HEK293 (cell line): ENCODE measurements at regions not wholly inside any gene's neighbourhood (a gene's known extent, or its start where the extent isn't known, plus 50 kb on each side); places are given as distances from the start of the nearest gene placed in this dataset.

Experiments
- CTCF ChIA-PET: fragments of 350-600 bp; formaldehyde crosslinking; extraction: SDS; loops from one replicate; lab custom pipeline; 2021; ENCODE audit warnings: antibody characterized with exemption; lab: Yijun Ruan, JAX
- POLR2A ChIA-PET: fragments of 300-600 bp; formaldehyde crosslinking; extraction: SDS; loops from one replicate; lab custom pipeline; 2020; ENCODE audit warnings: antibody characterized with exemption, inconsistent platforms; lab: Yijun Ruan, JAX
- H3K27ac ChIP-seq: fragments of 200-500 bp; sonication (Bioruptor generic); 2 replicates; pipeline ENCODE4 v1.5.1; 2014; ENCODE audit warnings: low read depth, low read length, control low read depth, inconsistent platforms; ENCODE audit errors: extremely low read depth
- H3K36me3 ChIP-seq, 2 experiments: fragments of 200-500 bp in 1 of 2; sonication (Bioruptor generic) in 1 of 2; 1 replicate in 1 of 2; 2 replicates in 1 of 2; pipeline ENCODE4 v1.5.1; 2014 to 2017; ENCODE audit warnings: inconsistent platforms in 2 of 2, low read length in 2 of 2; ENCODE audit not compliant: control insufficient read depth in 2 of 2, insufficient read depth in 1 of 2
- H3K4me1 ChIP-seq: fragments of 200-500 bp; sonication (Bioruptor generic); 2 replicates; pipeline ENCODE4 v1.5.1; 2014; ENCODE audit warnings: mild to moderate bottlenecking, low read length, inconsistent platforms; ENCODE audit not compliant: control insufficient read depth, insufficient read depth
- H3K4me3 ChIP-seq: 2 replicates; pipeline ENCODE4 v1.5.1; 2011; ENCODE audit warnings: low read depth, mild to moderate bottlenecking, control low read depth, low read length, moderate library complexity
- H3K9me3 ChIP-seq: fragments of 200-500 bp; sonication (Bioruptor generic); 2 replicates; pipeline ENCODE4 v1.5.1; 2014; ENCODE audit warnings: low read depth, low read length, inconsistent platforms; ENCODE audit not compliant: control insufficient read depth, insufficient read depth
- BCL11A ChIP-seq: fragments of 450-650 bp; formaldehyde crosslinking; IDR thresholded peaks from 2 replicates; pipeline ENCODE4 v1.5.1; 2016; ENCODE audit warnings: low read depth, missing biosample characterization, missing genetic modification characterization
- GLIS1 ChIP-seq: fragments of 450-650 bp; formaldehyde crosslinking; IDR thresholded peaks from 2 replicates; pipeline ENCODE4 v1.5.1; 2016; ENCODE audit warnings: missing biosample characterization, missing genetic modification characterization
- KLF17 ChIP-seq: fragments of 450-650 bp; formaldehyde crosslinking; IDR thresholded peaks from 2 replicates; pipeline ENCODE4 v1.5.1; 2016; ENCODE audit warnings: missing biosample characterization, missing genetic modification characterization
- PRDM2 ChIP-seq: fragments of 450-650 bp; formaldehyde crosslinking; IDR thresholded peaks from 2 replicates; pipeline ENCODE4 v1.5.1; 2016; ENCODE audit warnings: missing biosample characterization, missing genetic modification characterization, borderline replicate concordance
- ZBTB11 ChIP-seq: fragments of 450-650 bp; formaldehyde crosslinking; conservative IDR thresholded peaks from 2 replicates; pipeline ENCODE4 v1.5.1; 2016; ENCODE audit warnings: low read depth, missing biosample characterization, missing genetic modification characterization
- ZBTB21 ChIP-seq: fragments of 450-650 bp; formaldehyde crosslinking; IDR thresholded peaks from 2 replicates; pipeline ENCODE4 v1.5.1; 2017; ENCODE audit warnings: missing biosample characterization, missing genetic modification characterization
- ZIC2 ChIP-seq: fragments of 450-650 bp; formaldehyde crosslinking; IDR thresholded peaks from 2 replicates; pipeline ENCODE4 v1.5.1; 2016; ENCODE audit warnings: missing biosample characterization, missing genetic modification characterization
- ZNF157 ChIP-seq: fragments of 450-650 bp; formaldehyde crosslinking; IDR thresholded peaks from 2 replicates; pipeline ENCODE4 v1.5.1; 2016; ENCODE audit warnings: missing biosample characterization, missing genetic modification characterization
- ZNF391 ChIP-seq: fragments of 450-650 bp; formaldehyde crosslinking; IDR thresholded peaks from 2 replicates; pipeline ENCODE4 v1.5.1; 2016; ENCODE audit warnings: low read depth, missing biosample characterization, missing genetic modification characterization, borderline replicate concordance
- ZNF398 ChIP-seq: fragments of 450-650 bp; formaldehyde crosslinking; IDR thresholded peaks from 2 replicates; pipeline ENCODE4 v1.5.1; 2017; ENCODE audit warnings: missing biosample characterization, missing genetic modification characterization
- ZNF416 ChIP-seq: fragments of 450-650 bp; formaldehyde crosslinking; IDR thresholded peaks from 2 replicates; pipeline ENCODE4 v1.5.1; 2016; ENCODE audit warnings: missing biosample characterization, missing genetic modification characterization
- ZNF423 ChIP-seq: fragments of 450-650 bp; formaldehyde crosslinking; IDR thresholded peaks from 2 replicates; pipeline ENCODE4 v1.5.1; 2016; ENCODE audit warnings: missing biosample characterization, missing genetic modification characterization
- ZNF571 ChIP-seq: fragments of 450-650 bp; formaldehyde crosslinking; IDR thresholded peaks from 2 replicates; pipeline ENCODE4 v1.5.0; 2017; ENCODE audit warnings: missing biosample characterization, missing genetic modification characterization
- ZNF585B ChIP-seq: fragments of 450-650 bp; formaldehyde crosslinking; IDR thresholded peaks from 2 replicates; pipeline ENCODE4 v1.5.1; 2016; ENCODE audit warnings: missing biosample characterization, missing genetic modification characterization
- ZNF596 ChIP-seq: fragments of 450-650 bp; IDR thresholded peaks from 2 replicates; pipeline ENCODE4 v1.5.0; 2018; ENCODE audit warnings: missing biosample characterization, mild to moderate bottlenecking, missing genetic modification characterization, moderate library complexity
- ZNF658 ChIP-seq: fragments of 450-650 bp; formaldehyde crosslinking; IDR thresholded peaks from 2 replicates; pipeline ENCODE4; 2016; ENCODE audit warnings: missing biosample characterization, missing genetic modification characterization
- ZNF670 ChIP-seq: fragments of 450-650 bp; formaldehyde crosslinking; IDR thresholded peaks from 2 replicates; pipeline ENCODE4 v1.5.1; 2016; ENCODE audit warnings: missing biosample characterization, missing genetic modification characterization, low read depth
- ZNF776 ChIP-seq: fragments of 450-650 bp; formaldehyde crosslinking; IDR thresholded peaks from 2 replicates; pipeline ENCODE4 v1.5.0; 2017; ENCODE audit warnings: missing biosample characterization, missing genetic modification characterization, borderline replicate concordance
- ZNF792 ChIP-seq: fragments of 450-650 bp; formaldehyde crosslinking; IDR thresholded peaks from 2 replicates; pipeline ENCODE4 v1.5.1; 2016; ENCODE audit warnings: missing biosample characterization, missing genetic modification characterization

- no peak; the same call in 1 of the 2 replicates for TF ChIP-seq KLF17 (tag by site-specific recombination)
- no peak for TF ChIP-seq ZNF423
- no peak for TF ChIP-seq ZNF585B
- TF ChIP-seq ZNF157 (tag by site-specific recombination), result no peak
- TF ChIP-seq ZNF391 (tag by site-specific recombination), result no peak
- no peak for TF ChIP-seq BCL11A
- no peak for TF ChIP-seq ZNF398 (tag by site-specific recombination)
- TF ChIP-seq ZBTB11 (tag by site-specific recombination), result no peak
- no peak for TF ChIP-seq ZNF658 (tag by site-specific recombination)
- no peak for TF ChIP-seq ZNF596 (tag by site-specific recombination)
- TF ChIP-seq ZNF416 (tag by site-specific recombination), result no peak
- TF ChIP-seq ZNF776 (tag by site-specific recombination), result no peak
- no peak for TF ChIP-seq ZNF670 (tag by site-specific recombination)
- TF ChIP-seq PRDM2 (tag by site-specific recombination), result no peak
- TF ChIP-seq, all 188 proteins: peak for 8
Measured at GRCh38 chr15:69807721-69808120, 290.0 kb downstream of the TLE3 start (continued).

GRCh38 chr15:69808756-69809155, 289.0 kb downstream of the TLE3 start:
- no peak for TF ChIP-seq ZNF571 (tag by site-specific recombination)
- TF ChIP-seq ZIC2 (tag by site-specific recombination), result peak; percentile 73
- TF ChIP-seq GLIS1 (tag by site-specific recombination), result peak; percentile 55; the same call in 1 of the 2 replicates
- no peak for TF ChIP-seq ZBTB21 (tag by site-specific recombination)
- TF ChIP-seq ZNF792 (tag by site-specific recombination), result no peak
- TF ChIP-seq, all 188 proteins: peak for 2
- Histone ChIP-seq H3K4me1 (peaks cover 2% of the 10 kb centered on the region; the same call in 1 of the 2 replicates), H3K27ac (no peak overlapping the region), H3K9me3 (no peaks in the 10 kb centered on the region), H3K36me3 (no peaks in the 10 kb centered on the region), H3K4me3 (no peak overlapping the region)
- POLR2A ChIA-PET, result no interaction called here
- CTCF ChIA-PET, result interaction anchor here (1.5 kb wide), 1 partner anchor 11 kb away, joined by 3 read pairs; no protein-coding TSS in a partner anchor
